ENCODE measurements at regions not wholly inside any gene's neighbourhood (a gene's known extent, or its start where the extent isn't known, plus 50 kb on each side); places are given as distances from the start of the nearest gene placed in this dataset.

GRCh38 chr12:39127401-39127800 lies 222.0 kb upstream of the CPNE8 start:
- ATAC-seq (no peak), DNase-seq (ENCODE audit: extremely low read depth in 1 of 4, low spot score in 3 of 4) (no peak), FAIRE-seq (no peak)
- no peak overlapping the region for H2AFZ ChIP-seq (ENCODE audit: low read depth, low read length)
- in situ Hi-C loops (cut with MboI), result no loop called here
- H3K27me3 ChIP-seq (ENCODE audit: control insufficient read depth in 2 of 2, insufficient read depth in 2 of 2, low read length in 2 of 2), result no peaks in the 10 kb centered on the region
- intact Hi-C loops (cut with micrococcal nuclease), result no loop called here
- 0% methylated on average over 4 of the region's 4 CpGs for WGBS (ENCODE audit: insufficient coverage, low coverage, missing lambda C conversion rate)
- POLR2A ChIA-PET, result no interaction called here
- H3K27ac ChIP-seq (ENCODE audit: extremely low read depth, low read depth, low read length), result no peak overlapping the region
- CTCF ChIA-PET (ENCODE audit: low intra/inter-chr PET ratio), result no interaction called here
- H3K4me3 ChIP-seq, result no peak overlapping the region
- H3K4me1 ChIP-seq (replicated peaks in 1 of 2; ENCODE audit: control insufficient read depth in 2 of 2, insufficient read depth in 2 of 2, low read length in 2 of 2), result no peaks in the 10 kb centered on the region
- no peak overlapping the region for H3K4me2 ChIP-seq (ENCODE audit: insufficient read depth, low read length)
- H3K9ac ChIP-seq (ENCODE audit: insufficient read depth in 1 of 2, low read depth in 2 of 2, low read length in 2 of 2), result no peak overlapping the region
- no TSS peak for BruUV-seq (replicated peaks)
- no peaks in the 10 kb centered on the region for H3K9me3 ChIP-seq (replicated peaks; ENCODE audit: control insufficient read depth, insufficient read depth, low read depth, low read length)
- no peaks in the 10 kb centered on the region for H3K9me1 ChIP-seq (ENCODE audit: control insufficient read depth, insufficient read depth, low read length)
- H4K20me1 ChIP-seq (replicated peaks; ENCODE audit: control insufficient read depth, insufficient read depth, low read length), result no peaks in the 10 kb centered on the region
- no peaks in the 10 kb centered on the region for H3K79me2 ChIP-seq (ENCODE audit: control insufficient read depth, insufficient read depth, low read length)
- H3K36me3 ChIP-seq (ENCODE audit: control insufficient read depth, insufficient read depth, low read length), result no peaks in the 10 kb centered on the region
- no peak for TF ChIP-seq ZNF133 (CRISPR knock-in tag; IDR thresholded peaks at IDR 0.05)
- TF ChIP-seq ZNF274 (IDR thresholded peaks at IDR 0.05; ENCODE audit: borderline replicate concordance, low read depth, low read length), result no peak
- no peak for TF ChIP-seq AFF1 (IDR thresholded peaks at IDR 0.05; ENCODE audit: low read depth in 1 of 2, partially characterized antibody in 2 of 2)
- TF ChIP-seq TFAP4 (CRISPR knock-in tag; IDR thresholded peaks at IDR 0.05; ENCODE audit: borderline replicate concordance), result no peak
- TF ChIP-seq ZBTB8A (IDR thresholded peaks at IDR 0.05; ENCODE audit: partially characterized antibody), result no peak
- no peak for TF ChIP-seq KDM4B (IDR thresholded peaks at IDR 0.05; ENCODE audit: borderline replicate concordance in 2 of 2, low read depth in 1 of 2)
- TF ChIP-seq ATF3 (IDR thresholded peaks at IDR 0.05), result no peak
- TF ChIP-seq ATF3 (CRISPR knock-in tag; conservative IDR thresholded peaks at IDR 0.05), result no peak
- no peak for TF ChIP-seq ZNF398 (CRISPR knock-in tag; IDR thresholded peaks at IDR 0.05)
- TF ChIP-seq MTA2 (IDR thresholded peaks at IDR 0.05; ENCODE audit: low read depth), result no peak
- no peak for TF ChIP-seq PTTG1 (tag; IDR thresholded peaks at IDR 0.05; ENCODE audit: low read depth)
- no peak for TF ChIP-seq KLF13 (tag; IDR thresholded peaks at IDR 0.05; ENCODE audit: borderline replicate concordance, low read depth)
- TF ChIP-seq ZBTB2 (IDR thresholded peaks at IDR 0.05), result no peak
- TF ChIP-seq ZNF239 (CRISPR knock-in tag; IDR thresholded peaks at IDR 0.05), result no peak

Measured in K562 (cell line).